PFSK-1 (cell line): ENCODE measurements at regions not wholly inside any gene's neighbourhood (a gene's known extent, or its start where the extent isn't known, plus 50 kb on each side); places are given as distances from the start of the nearest gene placed in this dataset.

Source experiments
- POLR2AphosphoS5 ChIP-seq: IDR thresholded peaks from 2 replicates; pipeline ENCODE4 v1.6.1; 2012; ENCODE audit warnings: low read depth, mild to moderate bottlenecking, control low read depth, low read length, moderate library complexity
- SIN3A ChIP-seq: IDR thresholded peaks from 2 replicates; pipeline ENCODE4 v1.6.1; 2012; ENCODE audit warnings: mild to moderate bottlenecking, low read length, moderate library complexity, borderline replicate concordance; ENCODE audit not compliant: insufficient read depth
- TF ChIP-seq, protein P1 (sequence below), 2 experiments: IDR thresholded peaks; 2 replicates each; pipeline versions ENCODE4 v1.6.1 to v1.8.0; 2011 to 2012; ENCODE audit warnings: low read depth in 2 of 2, low read length in 2 of 2, control low read depth in 1 of 2, inconsistent platforms in 1 of 2, mild to moderate bottlenecking in 1 of 2, moderate library complexity in 1 of 2; ENCODE audit not compliant: insufficient read depth in 1 of 2

DNA sequence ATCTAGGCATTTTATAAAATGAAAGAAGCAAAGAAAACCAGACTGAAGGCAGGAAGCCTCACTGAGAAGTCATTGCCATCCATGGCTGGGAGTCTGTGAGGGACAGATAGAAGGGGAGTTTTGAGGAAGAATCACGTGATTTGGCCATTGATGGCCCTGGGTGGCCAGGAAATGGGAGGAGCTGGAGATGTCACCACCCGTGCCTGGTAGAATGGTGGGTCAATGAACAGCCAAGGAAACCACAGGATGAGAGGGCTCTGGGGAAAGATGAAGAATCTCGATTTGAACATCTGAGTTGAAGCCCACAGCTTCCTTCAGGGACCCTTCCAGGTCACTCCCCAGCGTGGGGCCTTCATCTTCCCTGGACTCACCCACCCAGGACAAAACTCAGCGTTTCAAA lies 103.3 kb upstream of the CHST15 start:
- TF ChIP-seq SIN3A (no peak), POLR2AphosphoS5 (no peak)
- TF ChIP-seq, protein P1, sequence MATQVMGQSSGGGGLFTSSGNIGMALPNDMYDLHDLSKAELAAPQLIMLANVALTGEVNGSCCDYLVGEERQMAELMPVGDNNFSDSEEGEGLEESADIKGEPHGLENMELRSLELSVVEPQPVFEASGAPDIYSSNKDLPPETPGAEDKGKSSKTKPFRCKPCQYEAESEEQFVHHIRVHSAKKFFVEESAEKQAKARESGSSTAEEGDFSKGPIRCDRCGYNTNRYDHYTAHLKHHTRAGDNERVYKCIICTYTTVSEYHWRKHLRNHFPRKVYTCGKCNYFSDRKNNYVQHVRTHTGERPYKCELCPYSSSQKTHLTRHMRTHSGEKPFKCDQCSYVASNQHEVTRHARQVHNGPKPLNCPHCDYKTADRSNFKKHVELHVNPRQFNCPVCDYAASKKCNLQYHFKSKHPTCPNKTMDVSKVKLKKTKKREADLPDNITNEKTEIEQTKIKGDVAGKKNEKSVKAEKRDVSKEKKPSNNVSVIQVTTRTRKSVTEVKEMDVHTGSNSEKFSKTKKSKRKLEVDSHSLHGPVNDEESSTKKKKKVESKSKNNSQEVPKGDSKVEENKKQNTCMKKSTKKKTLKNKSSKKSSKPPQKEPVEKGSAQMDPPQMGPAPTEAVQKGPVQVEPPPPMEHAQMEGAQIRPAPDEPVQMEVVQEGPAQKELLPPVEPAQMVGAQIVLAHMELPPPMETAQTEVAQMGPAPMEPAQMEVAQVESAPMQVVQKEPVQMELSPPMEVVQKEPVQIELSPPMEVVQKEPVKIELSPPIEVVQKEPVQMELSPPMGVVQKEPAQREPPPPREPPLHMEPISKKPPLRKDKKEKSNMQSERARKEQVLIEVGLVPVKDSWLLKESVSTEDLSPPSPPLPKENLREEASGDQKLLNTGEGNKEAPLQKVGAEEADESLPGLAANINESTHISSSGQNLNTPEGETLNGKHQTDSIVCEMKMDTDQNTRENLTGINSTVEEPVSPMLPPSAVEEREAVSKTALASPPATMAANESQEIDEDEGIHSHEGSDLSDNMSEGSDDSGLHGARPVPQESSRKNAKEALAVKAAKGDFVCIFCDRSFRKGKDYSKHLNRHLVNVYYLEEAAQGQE (IDR thresholded peaks at IDR 0.05; ENCODE audit: insufficient read depth in 1 of 2, low read depth in 2 of 2, low read length in 2 of 2): no peak
